SH-SY5Y (cell line): ENCODE measurements at regions not wholly inside any gene's neighbourhood (a gene's known extent, or its start where the extent isn't known, plus 50 kb on each side); places are given as distances from the start of the nearest gene placed in this dataset.
A peak's percentile ranks its signal among the peaks of the same experiment; 100 is the strongest.

Experiments used
- GATA2 ChIP-seq: IDR thresholded peaks from 2 replicates; pipeline ENCODE4 v1.6.1; 2011; ENCODE audit warnings: mild to moderate bottlenecking, low read depth, low read length
- GATA3 ChIP-seq: IDR thresholded peaks from 2 replicates; pipeline ENCODE4 v1.6.1; 2011; ENCODE audit warnings: low read depth, mild to moderate bottlenecking, low read length, moderate library complexity

DNA sequence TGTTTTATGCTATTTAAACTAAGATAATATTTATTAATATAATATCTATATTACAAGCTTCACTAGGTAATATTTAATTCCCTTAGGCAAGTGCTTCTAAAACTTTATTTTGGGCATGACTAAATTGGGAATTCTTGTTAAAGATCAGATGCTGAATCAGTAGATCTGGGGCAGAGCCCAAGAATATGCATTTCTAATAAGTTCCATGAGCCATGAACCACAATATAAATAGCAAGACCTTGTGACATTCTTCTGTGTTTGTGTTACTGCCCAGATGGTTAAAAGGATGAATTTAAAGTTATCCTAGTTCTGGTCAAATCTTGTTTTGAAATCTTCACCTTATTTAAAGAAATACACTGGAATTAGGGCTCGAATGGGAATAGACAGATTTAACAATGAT, 258.4 kb upstream of the CACNA2D1 start:
- TF ChIP-seq GATA2 (no peak), GATA3 (no peak)

GRCh38 chr7:82700741-82701140, 257.2 kb upstream of the CACNA2D1 start:
- TF ChIP-seq GATA2: no peak
- no peak for TF ChIP-seq GATA3

DNA sequence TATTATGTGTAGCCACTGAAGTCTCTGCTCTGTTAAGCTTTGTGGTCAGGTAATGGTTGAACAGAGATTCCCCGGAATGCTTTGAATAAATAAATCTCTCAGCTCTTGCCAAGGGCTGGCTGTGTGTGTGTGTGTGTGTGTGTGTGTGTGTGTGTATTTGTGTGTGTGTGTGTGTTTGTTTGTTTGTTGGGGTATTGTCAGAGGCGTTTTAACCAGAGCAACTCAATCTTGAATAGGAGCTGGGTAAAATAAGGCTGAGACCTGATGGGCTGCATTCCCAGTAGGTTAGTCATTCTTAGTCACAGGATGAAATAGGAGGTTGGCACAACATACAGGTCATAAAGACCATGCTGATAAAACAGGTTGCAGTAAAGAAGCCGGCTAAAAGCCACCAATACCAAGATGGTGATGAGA, 256.2 kb upstream of the CACNA2D1 start:
- TF ChIP-seq GATA3 (no peak), GATA2 (no peak)

DNA sequence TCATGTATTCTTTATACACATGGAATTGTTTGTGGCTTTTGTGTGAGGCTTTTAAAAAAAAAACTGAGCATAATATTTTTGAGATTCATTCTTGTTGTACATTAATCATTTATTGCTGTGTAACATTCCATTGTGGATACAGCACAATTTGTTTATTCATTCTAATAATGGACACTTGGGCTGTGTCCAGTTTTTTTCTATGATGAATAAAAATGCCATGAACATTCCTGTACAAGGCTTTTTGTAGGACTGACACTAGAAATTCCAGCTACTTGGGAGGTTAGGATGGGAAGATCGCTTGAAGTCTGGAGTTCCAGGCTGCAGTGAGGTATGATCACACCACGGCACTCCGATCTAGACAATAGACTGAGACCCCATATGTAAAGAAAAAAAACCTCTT, 254.3 kb upstream of the CACNA2D1 start:
- TF ChIP-seq GATA3 (no peak), GATA2 (no peak)

DNA sequence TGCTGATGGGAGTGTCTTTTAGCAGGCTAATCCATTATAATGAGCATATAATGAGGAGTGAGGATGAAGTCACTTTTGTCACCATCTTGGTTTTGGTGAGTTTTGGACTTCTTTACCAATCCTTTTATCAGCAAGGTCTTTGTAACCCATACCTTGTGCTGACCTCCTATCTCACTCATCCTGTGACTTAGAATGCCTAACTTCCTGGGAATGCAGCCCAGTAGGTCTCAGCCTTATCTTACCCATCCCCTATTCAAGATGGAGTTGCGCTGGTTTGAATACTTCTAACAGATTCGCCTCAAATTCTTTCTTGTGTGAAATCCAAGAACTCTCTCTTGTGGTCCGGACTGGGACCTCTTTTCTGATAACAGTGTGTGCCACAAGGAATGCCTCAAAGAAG, 253.1 kb upstream of the CACNA2D1 start:
- no peak for TF ChIP-seq GATA2
- no peak for TF ChIP-seq GATA3

DNA sequence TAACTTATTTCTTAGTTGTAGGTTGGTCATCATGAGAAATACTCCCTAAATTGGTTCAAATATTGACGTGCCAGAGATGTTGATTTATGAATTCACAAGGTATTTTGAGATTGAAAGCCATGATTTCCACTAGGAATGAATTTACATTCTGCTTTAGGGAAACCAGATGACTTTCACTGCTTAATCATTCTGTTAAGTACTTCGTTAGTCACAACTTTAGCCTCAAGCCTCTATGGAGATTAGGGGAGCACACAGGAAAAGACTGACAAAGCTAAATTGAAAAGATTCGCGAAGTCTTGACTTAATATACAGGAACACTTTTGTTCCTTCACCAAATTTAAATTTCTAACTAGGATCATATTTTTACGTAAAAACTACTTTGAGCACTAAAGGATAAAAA, 250.4 kb upstream of the CACNA2D1 start:
- TF ChIP-seq GATA2: no peak

GRCh38 chr7:82690929-82691328, 247.4 kb upstream of the CACNA2D1 start:
- TF ChIP-seq GATA3: no peak
- no peak for TF ChIP-seq GATA2

DNA sequence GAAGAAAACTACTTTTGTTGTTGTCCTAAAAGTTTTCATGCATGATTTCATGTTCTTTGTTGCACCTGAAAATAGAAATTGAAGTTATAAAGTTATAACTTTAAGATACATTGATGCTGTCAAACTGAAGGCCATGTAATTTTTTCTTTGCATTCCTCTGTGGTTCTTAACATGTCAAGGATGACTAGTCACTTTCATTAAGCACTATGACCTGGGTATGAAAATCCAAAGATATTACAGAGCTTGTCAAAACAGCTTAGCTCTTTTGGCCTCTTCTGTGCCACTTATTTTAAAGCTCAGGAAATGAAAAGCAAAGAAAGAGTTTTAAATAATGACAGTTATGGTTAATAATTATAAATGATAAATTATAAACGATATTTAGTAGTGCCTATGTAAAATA, 241.6 kb upstream of the CACNA2D1 start:
- TF ChIP-seq GATA2 (no peak), GATA3 (no peak)

DNA sequence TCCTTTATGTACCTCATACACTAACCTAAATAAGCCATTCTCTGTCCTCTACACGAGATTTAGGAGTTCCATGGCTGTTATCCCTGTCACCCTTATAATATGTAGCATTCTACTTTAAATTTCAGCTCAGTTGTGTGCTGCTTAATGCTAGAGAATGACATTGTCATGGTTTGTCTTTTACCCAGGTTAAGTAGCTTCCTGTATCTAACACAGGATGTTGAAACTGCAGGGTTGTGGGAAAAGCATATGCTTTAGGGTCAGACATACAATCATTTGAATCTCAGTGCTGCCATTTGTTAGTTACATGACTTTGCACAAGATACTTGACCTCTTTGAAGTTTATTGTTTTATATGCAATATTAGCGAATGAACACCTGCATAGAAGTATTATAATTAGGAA, 235.1 kb upstream of the CACNA2D1 start:
- TF ChIP-seq GATA3: no peak
- no peak for TF ChIP-seq GATA2

DNA sequence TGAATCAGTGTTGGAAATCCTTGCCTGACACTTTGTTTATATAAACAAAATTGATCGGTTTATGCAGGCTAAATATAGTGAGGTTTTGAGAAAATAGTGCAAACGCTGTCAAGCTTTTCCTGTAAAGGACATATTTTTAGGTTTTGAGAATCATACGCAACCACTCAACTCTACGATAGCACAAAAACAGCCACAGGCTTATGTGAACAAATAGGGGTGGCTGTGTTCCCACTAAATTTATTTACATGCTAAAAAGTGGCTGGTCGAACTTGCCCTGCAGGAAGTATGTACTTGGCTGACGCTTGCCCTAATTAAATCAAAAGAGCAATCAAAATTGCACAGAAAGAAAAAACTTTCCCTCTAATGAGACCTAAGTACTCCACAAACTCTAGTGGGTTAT, 234.7 kb upstream of the CACNA2D1 start:
- TF ChIP-seq GATA2: no peak
- TF ChIP-seq GATA3: no peak

- TF ChIP-seq GATA3 (no peak), GATA2 (no peak)
Measured at GRCh38 chr7:82677493-82677892, 233.9 kb upstream of the CACNA2D1 start.

GRCh38 chr7:82676777-82677463, 233.3 kb upstream of the CACNA2D1 start:
- TF ChIP-seq GATA2 (peak; percentile 80), GATA3 (peak; percentile 84)

DNA sequence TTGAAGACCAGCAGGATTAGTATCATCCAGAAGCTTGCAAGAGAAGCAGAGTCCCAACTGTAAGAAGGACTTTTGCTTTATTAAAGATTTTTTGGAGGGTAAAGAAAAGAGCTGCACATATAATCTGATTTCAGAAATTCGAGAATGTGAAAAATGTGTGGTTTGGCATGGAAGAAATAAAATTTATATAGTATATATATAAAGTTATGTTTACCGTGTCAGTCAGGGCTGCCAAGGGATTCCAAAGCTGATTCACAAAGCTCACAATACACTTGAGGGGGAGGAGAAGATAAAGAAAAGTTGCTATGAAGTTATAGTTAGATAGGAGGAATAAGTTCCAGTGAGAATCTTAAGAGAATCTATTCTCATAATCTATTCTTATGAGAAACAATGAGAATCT, 231.8 kb upstream of the CACNA2D1 start:
- TF ChIP-seq GATA2 (no peak), GATA3 (no peak)

DNA sequence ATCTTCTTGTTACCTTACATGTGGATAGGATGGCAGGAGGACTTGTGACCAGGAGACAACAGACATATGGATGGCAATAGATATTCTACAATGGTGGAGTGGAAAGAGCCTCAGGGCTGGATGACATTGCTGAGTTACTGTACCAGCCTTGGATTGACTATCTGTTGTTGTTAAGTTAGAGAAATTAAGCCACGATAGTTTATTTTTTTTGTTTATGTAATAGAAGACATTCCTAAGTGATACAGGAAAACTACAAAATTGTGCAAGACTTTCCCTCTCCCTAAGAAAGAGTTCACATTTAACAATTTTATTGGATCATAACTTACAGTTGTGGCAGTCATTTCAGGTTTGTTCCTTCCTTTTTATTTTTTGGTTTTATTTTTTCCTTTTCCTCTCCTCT, 230.7 kb upstream of the CACNA2D1 start:
- TF ChIP-seq GATA2: no peak
- TF ChIP-seq GATA3: no peak

- TF ChIP-seq GATA3: no peak
- no peak for TF ChIP-seq GATA2
Measured at GRCh38 chr7:82672078-82672477, 228.5 kb upstream of the CACNA2D1 start.

- no peak for TF ChIP-seq GATA2
- TF ChIP-seq GATA3: no peak
Measured at GRCh38 chr7:82669141-82669540, 225.6 kb upstream of the CACNA2D1 start.

- TF ChIP-seq GATA3: no peak
- no peak for TF ChIP-seq GATA2
Measured at GRCh38 chr7:82668676-82669075, 225.1 kb upstream of the CACNA2D1 start.
